Thyroid gland (tissue), 4 donors: ENCODE measurements at regions not wholly inside any gene's neighbourhood (a gene's known extent, or its start where the extent isn't known, plus 50 kb on each side); places are given as distances from the start of the nearest gene placed in this dataset.

ENCODE experiments used
- CTCF ChIP-seq, 6 experiments: fragments of 200-600 bp in 3 of 6; fragments of 450-650 bp in 3 of 6; sonication (generic) in 3 of 6; IDR thresholded peaks; one replicate each; pipeline ENCODE4 v1.5.1; 2016 to 2019; ENCODE audit warnings: antibody characterized with exemption in 6 of 6, mild to moderate bottlenecking in 2 of 6, inconsistent platforms in 1 of 6, moderate library complexity in 1 of 6
- POLR2A ChIP-seq, 2 donors: fragments of 450-650 bp; IDR thresholded peaks; one replicate each; pipeline ENCODE4 v1.6.1; 2017; ENCODE audit warnings: antibody characterized with exemption in 2 of 2, mild to moderate bottlenecking in 2 of 2, moderate library complexity in 1 of 2

- TF ChIP-seq CTCF (IDR thresholded peaks at IDR 0.05) (peak in 1 of 6 experiments; percentile 33), POLR2A (IDR thresholded peaks at IDR 0.05) (no peak)
Measured at GRCh38 chr13:50170447-50171037, 155.3 kb downstream of the KCNRG start.
